DND-41 (cell line): ENCODE measurements at regions not wholly inside any gene's neighbourhood (a gene's known extent, or its start where the extent isn't known, plus 50 kb on each side); places are given as distances from the start of the nearest gene placed in this dataset.

Source experiments
- CTCF ChIP-seq: IDR thresholded peaks from 2 replicates; pipeline ENCODE4 v1.5.1; 2012; ENCODE audit warnings: borderline replicate concordance, low read length, moderate library complexity, mild to moderate bottlenecking; ENCODE audit not compliant: poor library complexity, severe bottlenecking; ENCODE audit errors: extremely low read depth
- EZH2 ChIP-seq: IDR thresholded peaks from 3 replicates; pipeline ENCODE4 v1.6.1; 2012; ENCODE audit warnings: borderline replicate concordance, low read depth, mild to moderate bottlenecking, moderate library complexity, low read length, inconsistent platforms; ENCODE audit not compliant: severe bottlenecking

- TF ChIP-seq CTCF (no peak), EZH2 (no peak)
Observed at GRCh38 chr6:82705579-82705978, 342.0 kb downstream of the TPBG start.
